ENCODE measurements at regions not wholly inside any gene's neighbourhood (a gene's known extent, or its start where the extent isn't known, plus 50 kb on each side); places are given as distances from the start of the nearest gene placed in this dataset.

GRCh38 chr15:94894056-94894455, 662.7 kb downstream of the MCTP2 start:
- Histone ChIP-seq H3K9me3 (ENCODE audit: control insufficient read depth, low read length) (no peaks in the 10 kb centered on the region), H3K4me3 (ENCODE audit: low read length) (no peak overlapping the region), H3K4me1 (ENCODE audit: control insufficient read depth, insufficient read depth, low read length) (no peaks in the 10 kb centered on the region), H3K36me3 (ENCODE audit: control insufficient read depth, insufficient read depth, low read length) (no peaks in the 10 kb centered on the region), H3K27me3 (ENCODE audit: control insufficient read depth, insufficient read depth, low read length) (no peaks in the 10 kb centered on the region), H3K9ac (ENCODE audit: low read length) (no peak overlapping the region)

- H3K4me1 ChIP-seq (ENCODE audit: control insufficient read depth, insufficient read depth, low read length): no peaks in the 10 kb centered on the region
- H3K9me3 ChIP-seq (ENCODE audit: control insufficient read depth, low read length): no peaks in the 10 kb centered on the region
- H3K36me3 ChIP-seq (ENCODE audit: control insufficient read depth, insufficient read depth, low read length): no peaks in the 10 kb centered on the region
- no peak overlapping the region for H3K9ac ChIP-seq (ENCODE audit: low read length)
- no peak overlapping the region for H3K4me3 ChIP-seq (ENCODE audit: low read length)
- H3K27me3 ChIP-seq (ENCODE audit: control insufficient read depth, insufficient read depth, low read length): no peaks in the 10 kb centered on the region
These were observed 678.1 kb downstream of the MCTP2 start for GRCh38 chr15:94909510-94909909.

- Histone ChIP-seq H3K4me1 (ENCODE audit: control insufficient read depth, insufficient read depth, low read length) (no peaks in the 10 kb centered on the region), H3K9ac (ENCODE audit: low read length) (no peak overlapping the region), H3K4me3 (ENCODE audit: low read length) (no peak overlapping the region), H3K9me3 (ENCODE audit: control insufficient read depth, low read length) (no peaks in the 10 kb centered on the region), H3K27me3 (ENCODE audit: control insufficient read depth, insufficient read depth, low read length) (no peaks in the 10 kb centered on the region), H3K36me3 (ENCODE audit: control insufficient read depth, insufficient read depth, low read length) (no peaks in the 10 kb centered on the region)
These were observed 678.8 kb downstream of the MCTP2 start for GRCh38 chr15:94910166-94910565.

GRCh38 chr15:94912760-94913159, 681.4 kb downstream of the MCTP2 start:
- no peak overlapping the region for H3K9ac ChIP-seq (ENCODE audit: low read length)
- H3K4me3 ChIP-seq (ENCODE audit: low read length): no peak overlapping the region
- no peaks in the 10 kb centered on the region for H3K4me1 ChIP-seq (ENCODE audit: control insufficient read depth, insufficient read depth, low read length)
- H3K9me3 ChIP-seq (ENCODE audit: control insufficient read depth, low read length): no peaks in the 10 kb centered on the region
- H3K36me3 ChIP-seq (ENCODE audit: control insufficient read depth, insufficient read depth, low read length): no peaks in the 10 kb centered on the region
- no peaks in the 10 kb centered on the region for H3K27me3 ChIP-seq (ENCODE audit: control insufficient read depth, insufficient read depth, low read length)

- Histone ChIP-seq H3K4me3 (ENCODE audit: low read length) (no peak overlapping the region), H3K27me3 (ENCODE audit: control insufficient read depth, insufficient read depth, low read length) (no peaks in the 10 kb centered on the region), H3K9ac (ENCODE audit: low read length) (no peak overlapping the region), H3K36me3 (ENCODE audit: control insufficient read depth, insufficient read depth, low read length) (no peaks in the 10 kb centered on the region), H3K9me3 (ENCODE audit: control insufficient read depth, low read length) (no peaks in the 10 kb centered on the region), H3K4me1 (ENCODE audit: control insufficient read depth, insufficient read depth, low read length) (no peaks in the 10 kb centered on the region)
These were observed 685.7 kb downstream of the MCTP2 start for GRCh38 chr15:94917068-94917467.

- H3K4me1 ChIP-seq (ENCODE audit: control insufficient read depth, insufficient read depth, low read length): no peaks in the 10 kb centered on the region
- H3K27me3 ChIP-seq (ENCODE audit: control insufficient read depth, insufficient read depth, low read length): no peaks in the 10 kb centered on the region
These were observed 690.6 kb downstream of the MCTP2 start for GRCh38 chr15:94921936-94922335.

GRCh38 chr15:94924057-94924456, 692.7 kb downstream of the MCTP2 start:
- Histone ChIP-seq H3K36me3 (ENCODE audit: control insufficient read depth, insufficient read depth, low read length) (no peaks in the 10 kb centered on the region), H3K4me3 (ENCODE audit: low read length) (no peak overlapping the region), H3K9ac (ENCODE audit: low read length) (no peak overlapping the region), H3K9me3 (ENCODE audit: control insufficient read depth, low read length) (no peaks in the 10 kb centered on the region), H3K4me1 (ENCODE audit: control insufficient read depth, insufficient read depth, low read length) (no peaks in the 10 kb centered on the region), H3K27me3 (ENCODE audit: control insufficient read depth, insufficient read depth, low read length) (no peaks in the 10 kb centered on the region)

More at GRCh38 chr15:94921936-94922335, 690.6 kb downstream of the MCTP2 start:
- Histone ChIP-seq H3K9me3 (ENCODE audit: control insufficient read depth, low read length) (no peaks in the 10 kb centered on the region), H3K4me3 (ENCODE audit: low read length) (no peak overlapping the region), H3K9ac (ENCODE audit: low read length) (no peak overlapping the region), H3K36me3 (ENCODE audit: control insufficient read depth, insufficient read depth, low read length) (no peaks in the 10 kb centered on the region)

GRCh38 chr15:94924971-94925598, 693.7 kb downstream of the MCTP2 start:
- Histone ChIP-seq H3K9ac (ENCODE audit: low read length) (no peak overlapping the region), H3K4me3 (ENCODE audit: low read length) (no peak overlapping the region), H3K36me3 (ENCODE audit: control insufficient read depth, insufficient read depth, low read length) (no peaks in the 10 kb centered on the region), H3K27me3 (ENCODE audit: control insufficient read depth, insufficient read depth, low read length) (no peaks in the 10 kb centered on the region), H3K4me1 (ENCODE audit: control insufficient read depth, insufficient read depth, low read length) (no peaks in the 10 kb centered on the region), H3K9me3 (ENCODE audit: control insufficient read depth, low read length) (no peaks in the 10 kb centered on the region)

- Histone ChIP-seq H3K9me3 (ENCODE audit: control insufficient read depth, low read length) (no peaks in the 10 kb centered on the region), H3K4me1 (ENCODE audit: control insufficient read depth, insufficient read depth, low read length) (no peaks in the 10 kb centered on the region), H3K27me3 (ENCODE audit: control insufficient read depth, insufficient read depth, low read length) (no peaks in the 10 kb centered on the region), H3K4me3 (ENCODE audit: low read length) (no peak overlapping the region), H3K9ac (ENCODE audit: low read length) (no peak overlapping the region), H3K36me3 (ENCODE audit: control insufficient read depth, insufficient read depth, low read length) (no peaks in the 10 kb centered on the region)
These were observed 694.3 kb downstream of the MCTP2 start for GRCh38 chr15:94925680-94926079.

- Histone ChIP-seq H3K9ac (ENCODE audit: low read length) (no peak overlapping the region), H3K4me1 (ENCODE audit: control insufficient read depth, insufficient read depth, low read length) (no peaks in the 10 kb centered on the region), H3K27me3 (ENCODE audit: control insufficient read depth, insufficient read depth, low read length) (no peaks in the 10 kb centered on the region), H3K36me3 (ENCODE audit: control insufficient read depth, insufficient read depth, low read length) (no peaks in the 10 kb centered on the region), H3K9me3 (ENCODE audit: control insufficient read depth, low read length) (no peaks in the 10 kb centered on the region), H3K4me3 (ENCODE audit: low read length) (no peak overlapping the region)
These were observed 695.6 kb downstream of the MCTP2 start for GRCh38 chr15:94927003-94927402.

- H3K4me3 ChIP-seq (ENCODE audit: low read length): no peak overlapping the region
- H3K9me3 ChIP-seq (ENCODE audit: control insufficient read depth, low read length): no peaks in the 10 kb centered on the region
- H3K36me3 ChIP-seq (ENCODE audit: control insufficient read depth, insufficient read depth, low read length): no peaks in the 10 kb centered on the region
- H3K4me1 ChIP-seq (ENCODE audit: control insufficient read depth, insufficient read depth, low read length): no peaks in the 10 kb centered on the region
- H3K27me3 ChIP-seq (ENCODE audit: control insufficient read depth, insufficient read depth, low read length): no peaks in the 10 kb centered on the region
- no peak overlapping the region for H3K9ac ChIP-seq (ENCODE audit: low read length)
These were observed 697.9 kb downstream of the MCTP2 start for GRCh38 chr15:94929282-94929681.

GRCh38 chr15:94930441-94930840, 699.1 kb downstream of the MCTP2 start:
- Histone ChIP-seq H3K36me3 (ENCODE audit: control insufficient read depth, insufficient read depth, low read length) (no peaks in the 10 kb centered on the region), H3K9ac (ENCODE audit: low read length) (no peak overlapping the region), H3K4me1 (ENCODE audit: control insufficient read depth, insufficient read depth, low read length) (no peaks in the 10 kb centered on the region), H3K4me3 (ENCODE audit: low read length) (no peak overlapping the region), H3K9me3 (ENCODE audit: control insufficient read depth, low read length) (no peaks in the 10 kb centered on the region), H3K27me3 (ENCODE audit: control insufficient read depth, insufficient read depth, low read length) (no peaks in the 10 kb centered on the region)

GRCh38 chr15:94930960-94931359, 699.6 kb downstream of the MCTP2 start:
- Histone ChIP-seq H3K4me1 (ENCODE audit: control insufficient read depth, insufficient read depth, low read length) (no peaks in the 10 kb centered on the region), H3K9me3 (ENCODE audit: control insufficient read depth, low read length) (no peaks in the 10 kb centered on the region), H3K27me3 (ENCODE audit: control insufficient read depth, insufficient read depth, low read length) (no peaks in the 10 kb centered on the region), H3K36me3 (ENCODE audit: control insufficient read depth, insufficient read depth, low read length) (no peaks in the 10 kb centered on the region), H3K4me3 (ENCODE audit: low read length) (no peak overlapping the region), H3K9ac (ENCODE audit: low read length) (no peak overlapping the region)

Data from mucosa of stomach (tissue), 1 donor.